ENCODE measurements at regions not wholly inside any gene's neighbourhood (a gene's known extent, or its start where the extent isn't known, plus 50 kb on each side); places are given as distances from the start of the nearest gene placed in this dataset.

DNA sequence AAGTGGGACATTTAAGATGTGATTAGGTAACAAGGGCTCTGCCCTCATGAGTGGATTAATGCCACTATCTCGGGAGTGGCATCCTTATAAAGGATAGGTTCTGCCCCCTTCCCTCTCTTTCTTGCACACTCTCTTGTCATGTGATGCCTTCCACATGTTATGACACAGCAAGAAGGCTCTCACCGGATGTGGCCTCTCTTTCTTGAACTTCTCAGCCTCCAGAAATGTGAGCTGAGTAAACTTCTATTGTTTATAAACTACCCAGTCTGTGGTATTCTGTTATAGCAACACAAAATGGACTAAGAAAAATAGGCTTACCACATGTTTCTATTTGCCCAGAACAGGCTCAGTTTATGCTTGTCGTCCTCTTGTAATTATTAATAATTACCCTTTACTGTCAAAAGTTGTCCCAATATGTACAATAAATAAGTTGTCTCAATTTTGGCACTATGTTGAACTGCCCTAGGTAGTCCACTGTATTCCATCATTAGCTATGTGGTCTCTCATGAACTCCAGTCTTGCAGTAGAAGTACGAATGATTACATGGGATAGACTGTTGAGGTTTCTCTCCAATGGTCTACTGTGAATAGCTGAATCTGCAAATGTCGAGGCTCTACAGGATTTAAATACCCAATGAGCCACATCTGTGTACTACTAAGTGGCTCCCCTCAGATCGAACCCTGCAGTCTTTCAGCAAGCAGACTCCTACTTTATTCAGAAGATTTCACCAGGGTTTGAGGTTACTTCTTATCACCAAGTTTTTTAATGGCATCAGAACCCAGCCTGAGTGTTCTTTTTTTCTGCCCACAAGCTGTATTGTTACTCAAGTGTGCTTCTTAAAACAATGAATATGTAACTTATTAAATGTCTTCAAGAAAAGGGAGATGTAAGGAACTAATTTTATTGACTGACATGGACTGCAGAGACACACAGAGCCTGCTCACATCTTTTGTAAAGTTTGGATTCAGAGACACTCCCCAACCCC is 102.0 kb upstream of the LEF1 start:
- DNase-seq (ENCODE audit: low read depth), result peak; percentile 11
- TF ChIP-seq, protein P1, sequence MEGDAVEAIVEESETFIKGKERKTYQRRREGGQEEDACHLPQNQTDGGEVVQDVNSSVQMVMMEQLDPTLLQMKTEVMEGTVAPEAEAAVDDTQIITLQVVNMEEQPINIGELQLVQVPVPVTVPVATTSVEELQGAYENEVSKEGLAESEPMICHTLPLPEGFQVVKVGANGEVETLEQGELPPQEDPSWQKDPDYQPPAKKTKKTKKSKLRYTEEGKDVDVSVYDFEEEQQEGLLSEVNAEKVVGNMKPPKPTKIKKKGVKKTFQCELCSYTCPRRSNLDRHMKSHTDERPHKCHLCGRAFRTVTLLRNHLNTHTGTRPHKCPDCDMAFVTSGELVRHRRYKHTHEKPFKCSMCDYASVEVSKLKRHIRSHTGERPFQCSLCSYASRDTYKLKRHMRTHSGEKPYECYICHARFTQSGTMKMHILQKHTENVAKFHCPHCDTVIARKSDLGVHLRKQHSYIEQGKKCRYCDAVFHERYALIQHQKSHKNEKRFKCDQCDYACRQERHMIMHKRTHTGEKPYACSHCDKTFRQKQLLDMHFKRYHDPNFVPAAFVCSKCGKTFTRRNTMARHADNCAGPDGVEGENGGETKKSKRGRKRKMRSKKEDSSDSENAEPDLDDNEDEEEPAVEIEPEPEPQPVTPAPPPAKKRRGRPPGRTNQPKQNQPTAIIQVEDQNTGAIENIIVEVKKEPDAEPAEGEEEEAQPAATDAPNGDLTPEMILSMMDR (IDR thresholded peaks at IDR 0.05; ENCODE audit: low read length, missing control alignments), result no peak
- H3K4me3 ChIP-seq (replicated peaks; ENCODE audit: low read depth, low read length), result no peak overlapping the region

DNA sequence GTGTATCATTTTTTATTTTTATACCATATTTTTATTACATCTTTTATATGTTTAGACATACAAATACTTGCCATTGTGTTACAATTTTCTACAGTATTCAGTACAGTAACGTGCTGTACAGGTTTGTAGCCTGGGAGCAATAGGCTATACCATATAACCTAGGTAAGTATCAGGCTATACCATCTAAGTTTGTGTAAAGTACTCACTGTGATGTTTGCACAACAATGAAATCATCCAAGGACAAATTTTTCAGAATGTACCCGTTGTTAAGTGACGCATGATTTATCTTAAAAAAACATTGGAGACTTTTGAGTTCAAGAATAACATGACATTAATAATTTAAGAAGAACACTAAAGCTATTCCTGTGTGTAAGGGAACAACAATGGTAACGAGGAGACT is 96.0 kb upstream of the LEF1 start:
- H3K4me3 ChIP-seq (replicated peaks; ENCODE audit: low read depth, low read length), result no peak overlapping the region
- no peak for DNase-seq (ENCODE audit: low read depth)
- TF ChIP-seq, protein P1 (IDR thresholded peaks at IDR 0.05; ENCODE audit: low read length, missing control alignments), result no peak

DNA sequence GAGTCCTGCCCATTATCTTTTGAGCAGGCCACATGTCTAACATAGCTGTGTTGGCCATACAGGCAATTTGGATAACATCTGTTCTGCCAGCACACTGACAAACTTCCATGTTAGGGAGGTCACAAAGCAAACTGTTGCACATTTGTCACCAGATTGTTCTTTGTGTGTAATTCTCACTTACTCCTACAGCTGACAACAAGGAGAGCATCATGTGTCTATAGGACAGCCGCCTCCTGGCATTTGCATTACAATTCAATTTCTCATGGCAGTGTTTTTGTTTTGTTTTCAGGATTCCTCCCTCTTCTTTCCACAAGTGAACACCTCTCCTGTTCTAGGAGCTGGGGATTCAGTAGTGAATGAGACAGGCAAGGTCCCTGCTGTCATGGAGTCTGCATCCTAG is 94.3 kb upstream of the LEF1 start:
- TF ChIP-seq, protein P1 (IDR thresholded peaks at IDR 0.05; ENCODE audit: low read length, missing control alignments), result no peak
- no peak overlapping the region for H3K4me3 ChIP-seq (replicated peaks; ENCODE audit: low read depth, low read length)
- DNase-seq (ENCODE audit: low read depth), result no peak

DNA sequence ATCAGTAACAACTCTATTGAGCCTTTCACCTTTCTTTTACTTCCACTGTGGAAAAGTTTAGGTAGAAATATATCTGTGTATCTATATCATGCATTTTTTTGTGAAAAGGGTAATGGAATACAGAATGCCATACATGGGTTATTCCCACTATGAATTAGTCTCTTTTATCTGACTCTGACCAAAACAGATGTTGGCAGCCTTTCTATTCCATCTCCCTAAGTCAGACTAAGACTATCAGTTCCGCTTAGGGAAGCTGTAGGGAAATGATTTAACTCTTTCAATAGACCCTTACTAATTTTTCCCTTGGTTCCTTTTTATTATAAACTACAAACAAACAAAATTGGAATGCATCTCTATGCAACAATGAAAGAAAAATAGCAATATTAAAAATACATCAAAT is 92.3 kb upstream of the LEF1 start:
- TF ChIP-seq, protein P1 (IDR thresholded peaks at IDR 0.05; ENCODE audit: low read length, missing control alignments), result no peak
- no peak for DNase-seq (ENCODE audit: low read depth)
- H3K4me3 ChIP-seq (replicated peaks; ENCODE audit: low read depth, low read length), result no peak overlapping the region

DNA sequence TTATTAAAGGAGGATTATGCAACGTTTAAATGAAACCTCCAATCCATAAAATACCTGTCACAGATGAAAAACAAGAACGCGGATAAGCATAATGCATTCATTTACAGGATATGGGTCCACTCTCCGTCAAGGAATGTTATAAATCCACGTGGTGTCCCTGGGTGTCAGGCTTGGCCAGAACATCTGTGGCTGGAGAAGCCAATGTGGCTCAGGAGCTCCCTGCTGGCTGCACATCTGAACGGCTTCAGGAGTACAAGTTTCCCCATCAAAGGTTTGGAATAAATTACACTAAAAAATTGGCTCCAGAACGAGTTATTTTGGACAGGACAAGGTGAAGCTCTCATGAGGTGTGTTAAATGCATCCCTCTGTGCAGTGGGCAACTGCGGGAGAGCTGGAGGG is 87.8 kb upstream of the LEF1 start:
- DNase-seq (ENCODE audit: low read depth), result no peak
- TF ChIP-seq, protein P1 (IDR thresholded peaks at IDR 0.05; ENCODE audit: low read length, missing control alignments), result no peak
- H3K4me3 ChIP-seq (replicated peaks; ENCODE audit: low read depth, low read length), result no peak overlapping the region

DNA sequence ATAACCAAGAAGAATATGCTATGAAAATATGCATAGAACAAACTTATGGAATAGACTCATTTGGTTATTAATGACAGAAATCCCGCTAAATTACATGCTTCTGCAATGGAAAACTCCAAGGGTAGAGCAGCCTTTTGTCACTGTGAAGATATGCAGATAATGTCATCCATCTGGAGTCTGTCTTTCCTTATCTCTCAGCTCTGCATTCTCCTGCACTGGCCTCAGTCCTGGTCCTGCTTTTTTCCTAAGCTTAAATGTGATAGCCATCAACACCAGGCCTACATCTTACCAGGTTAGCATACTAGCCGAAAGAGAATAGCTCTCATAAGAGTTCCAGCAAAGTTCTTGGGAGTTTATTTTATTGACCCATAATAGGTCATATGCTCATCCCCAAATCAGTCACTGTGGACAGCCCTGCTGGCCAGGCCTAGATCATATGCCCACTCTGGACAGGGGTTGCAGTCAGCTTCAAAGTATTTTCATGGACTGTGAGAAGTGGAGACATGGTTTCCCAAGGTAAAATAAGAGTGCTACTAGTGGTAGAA is 86.5 kb upstream of the LEF1 start:
- TF ChIP-seq, protein P1 (IDR thresholded peaks at IDR 0.05; ENCODE audit: low read length, missing control alignments), result no peak
- no peak for DNase-seq (ENCODE audit: low read depth)
- H3K4me3 ChIP-seq (replicated peaks; ENCODE audit: low read depth, low read length), result no peak overlapping the region
